ENCODE measurements at regions not wholly inside any gene's neighbourhood (a gene's known extent, or its start where the extent isn't known, plus 50 kb on each side); places are given as distances from the start of the nearest gene placed in this dataset.

GRCh38 chr3:28951772-28952556 is 328.9 kb upstream of the RBMS3 start:
- TF ChIP-seq CTCF (IDR thresholded peaks at IDR 0.05 in 2 of 3, conservative IDR thresholded peaks at IDR 0.05 in 1 of 3; ENCODE audit: borderline replicate concordance in 1 of 3, insufficient read depth in 1 of 3, low read depth in 2 of 3, low read length in 2 of 3) (no peak), SP1 (IDR thresholded peaks at IDR 0.05; ENCODE audit: low read depth) (no peak), RAD21 (IDR thresholded peaks at IDR 0.05; ENCODE audit: low read depth) (no peak), EZH2 (IDR thresholded peaks at IDR 0.05) (no peak), POLR2A (IDR thresholded peaks at IDR 0.05; ENCODE audit: borderline replicate concordance, extremely low read depth, insufficient read depth, insufficient read length) (no peak), POLR2AphosphoS5 (IDR thresholded peaks at IDR 0.05; ENCODE audit: low read depth, low read length) (no peak), YY1 (IDR thresholded peaks at IDR 0.05; ENCODE audit: extremely low read depth, insufficient replicate concordance, low read depth, low read length) (no peak)

All from HCT116 (cell line).